A549 (cell line): ENCODE measurements at regions not wholly inside any gene's neighbourhood (a gene's known extent, or its start where the extent isn't known, plus 50 kb on each side); places are given as distances from the start of the nearest gene placed in this dataset.
A peak's percentile ranks its signal among the peaks of the same experiment; 100 is the strongest.

Experiments used
- CHD2 ChIP-seq: fragments of 150-350 bp; IDR thresholded peaks from 2 replicates; pipeline ENCODE4 v1.6.1; 2014; ENCODE audit warnings: low read length; ENCODE audit not compliant: partially characterized antibody
- CTCF ChIP-seq: fragments of >200 bp; sonication (Bioruptor Twin); formaldehyde crosslinking; IDR thresholded peaks from 3 replicates; pipeline ENCODE4 v1.5.1; 2016
- MAFK ChIP-seq: fragments of 450-650 bp; IDR thresholded peaks from 2 replicates; pipeline ENCODE4 v1.6.1; 2014; ENCODE audit not compliant: partially characterized antibody
- REST ChIP-seq: fragments of 200-600 bp; sonication (generic); IDR thresholded peaks from 2 replicates; pipeline ENCODE4 v1.6.1; 2016; ENCODE audit warnings: antibody characterized with exemption, mild to moderate bottlenecking, moderate library complexity
- SREBF2 ChIP-seq: fragments of 450-650 bp; IDR thresholded peaks from 2 replicates; pipeline ENCODE4 v1.6.1; 2014; ENCODE audit warnings: mild to moderate bottlenecking, moderate library complexity

GRCh38 chr1:80410233-80410632 is 1390.5 kb upstream of the ADGRL2 start:
- TF ChIP-seq MAFK (peak; percentile 13), CHD2 (no peak), REST (no peak), SREBF2 (no peak), CTCF (no peak)
